ENCODE measurements at regions not wholly inside any gene's neighbourhood (a gene's known extent, or its start where the extent isn't known, plus 50 kb on each side); places are given as distances from the start of the nearest gene placed in this dataset.
A peak's percentile ranks its signal among the peaks of the same experiment; 100 is the strongest.

DNA sequence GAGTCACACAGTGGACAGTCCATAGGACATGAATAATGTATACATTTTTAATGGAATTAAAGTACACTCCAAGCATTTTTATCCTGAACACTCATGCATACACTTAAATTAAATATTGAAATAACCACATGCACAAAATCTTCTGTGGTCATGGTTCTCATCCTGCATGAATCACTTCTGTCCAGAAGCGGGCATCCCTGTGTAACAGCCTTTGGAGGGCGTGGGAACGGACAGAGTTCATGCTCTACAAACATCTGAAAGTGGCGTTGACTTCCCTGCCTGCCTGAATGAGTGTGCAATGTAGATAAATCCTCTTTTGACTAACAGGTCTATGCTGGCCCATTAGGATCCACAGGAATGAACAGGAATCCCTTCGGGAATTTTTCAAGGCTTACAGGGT is 780.2 kb downstream of the BRD1 start:
- DNase-seq (ENCODE audit: low spot score in 2 of 2) = no peak
- Histone ChIP-seq H3K9me3 (no peaks in the 10 kb centered on the region), H3K4me3 (no peak overlapping the region), H3K36me3 (replicated peaks) (no peaks in the 10 kb centered on the region), H3K4me1 (no peaks in the 10 kb centered on the region), H3K27me3 (ENCODE audit: low read depth) (no peaks in the 10 kb centered on the region)
- in situ Hi-C loops (cut with MboI; ENCODE audit: low sequenced_read_pairs) = loop anchor here (10.0 kb wide), 1 partner anchor 257 kb away; no protein-coding TSS in a partner anchor

- in situ Hi-C loops (cut with MboI; ENCODE audit: low sequenced_read_pairs) = loop anchor here (10.0 kb wide), 1 partner anchor 258 kb away; no protein-coding TSS in a partner anchor
Measured at GRCh38 chr22:49046546-49047361, 780.9 kb downstream of the BRD1 start.

GRCh38 chr22:49046000-49046545 is 781.6 kb downstream of the BRD1 start:
- no peak for DNase-seq (ENCODE audit: low spot score in 2 of 2)
- no peaks in the 10 kb centered on the region for H3K4me1 ChIP-seq
- in situ Hi-C loops (cut with MboI; ENCODE audit: low sequenced_read_pairs) = loop anchor here (10.0 kb wide), 1 partner anchor 259 kb away; no protein-coding TSS in a partner anchor

More at GRCh38 chr22:49046546-49047361, 780.9 kb downstream of the BRD1 start:
- H3K4me1 ChIP-seq = no peaks in the 10 kb centered on the region
- no peaks in the 10 kb centered on the region for H3K9me3 ChIP-seq
- no peaks in the 10 kb centered on the region for H3K27me3 ChIP-seq (ENCODE audit: low read depth)
- H3K4me3 ChIP-seq = no peak overlapping the region
- peak; percentile 35 to 72 for DNase-seq (ENCODE audit: low spot score in 2 of 2)
- H3K36me3 ChIP-seq (replicated peaks) = no peaks in the 10 kb centered on the region

GRCh38 chr22:49045276-49045675 is 782.4 kb downstream of the BRD1 start:
- no peak for DNase-seq (ENCODE audit: low spot score in 2 of 2)
- Histone ChIP-seq H3K4me1 (no peaks in the 10 kb centered on the region), H3K36me3 (replicated peaks) (no peaks in the 10 kb centered on the region), H3K4me3 (no peak overlapping the region), H3K9me3 (no peaks in the 10 kb centered on the region), H3K27me3 (ENCODE audit: low read depth) (no peaks in the 10 kb centered on the region)
- in situ Hi-C loops (cut with MboI; ENCODE audit: low sequenced_read_pairs) = loop anchor here (10.0 kb wide), 1 partner anchor 260 kb away; no protein-coding TSS in a partner anchor

More at GRCh38 chr22:49046000-49046545, 781.6 kb downstream of the BRD1 start:
- H3K4me3 ChIP-seq = no peak overlapping the region
- no peaks in the 10 kb centered on the region for H3K27me3 ChIP-seq (ENCODE audit: low read depth)
- H3K36me3 ChIP-seq (replicated peaks) = no peaks in the 10 kb centered on the region
- no peaks in the 10 kb centered on the region for H3K9me3 ChIP-seq

DNA sequence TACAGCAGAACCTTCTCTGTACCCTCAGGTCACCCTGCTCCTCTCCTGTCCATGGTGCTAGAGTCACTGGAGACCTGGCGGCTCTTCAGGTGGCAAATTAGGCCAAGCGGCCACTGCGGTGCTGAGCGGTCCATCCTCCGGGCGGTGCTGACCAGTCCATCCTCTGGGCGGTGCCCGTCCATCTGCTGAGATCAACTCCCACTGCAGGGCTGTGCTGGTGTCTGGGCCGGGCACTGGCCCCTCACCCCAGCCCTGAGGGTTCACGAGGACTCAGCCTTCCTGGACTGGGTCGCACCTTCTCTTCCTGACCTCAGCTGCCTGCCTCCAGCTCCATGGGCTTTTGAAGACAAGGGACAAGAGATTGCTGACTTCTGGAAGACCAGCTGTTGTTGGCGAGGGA is 782.9 kb downstream of the BRD1 start:
- Histone ChIP-seq H3K4me1 (no peaks in the 10 kb centered on the region), H3K4me3 (no peak overlapping the region), H3K27me3 (ENCODE audit: low read depth) (no peaks in the 10 kb centered on the region), H3K9me3 (no peaks in the 10 kb centered on the region), H3K36me3 (replicated peaks) (no peaks in the 10 kb centered on the region)
- in situ Hi-C loops (cut with MboI; ENCODE audit: low sequenced_read_pairs) = loop anchor here (10.0 kb wide), 1 partner anchor 260 kb away; no protein-coding TSS in a partner anchor
- DNase-seq (ENCODE audit: low spot score in 2 of 2) = no peak

- no peak for DNase-seq (ENCODE audit: low spot score in 2 of 2)
- Histone ChIP-seq H3K36me3 (replicated peaks) (no peaks in the 10 kb centered on the region), H3K9me3 (no peaks in the 10 kb centered on the region), H3K4me1 (no peaks in the 10 kb centered on the region), H3K4me3 (no peak overlapping the region), H3K27me3 (ENCODE audit: low read depth) (no peaks in the 10 kb centered on the region)
- in situ Hi-C loops (cut with MboI; ENCODE audit: low sequenced_read_pairs) = loop anchor here (10.0 kb wide), 1 partner anchor 261 kb away; no protein-coding TSS in a partner anchor
Measured at GRCh38 chr22:49044091-49044490, 783.6 kb downstream of the BRD1 start.

DNA sequence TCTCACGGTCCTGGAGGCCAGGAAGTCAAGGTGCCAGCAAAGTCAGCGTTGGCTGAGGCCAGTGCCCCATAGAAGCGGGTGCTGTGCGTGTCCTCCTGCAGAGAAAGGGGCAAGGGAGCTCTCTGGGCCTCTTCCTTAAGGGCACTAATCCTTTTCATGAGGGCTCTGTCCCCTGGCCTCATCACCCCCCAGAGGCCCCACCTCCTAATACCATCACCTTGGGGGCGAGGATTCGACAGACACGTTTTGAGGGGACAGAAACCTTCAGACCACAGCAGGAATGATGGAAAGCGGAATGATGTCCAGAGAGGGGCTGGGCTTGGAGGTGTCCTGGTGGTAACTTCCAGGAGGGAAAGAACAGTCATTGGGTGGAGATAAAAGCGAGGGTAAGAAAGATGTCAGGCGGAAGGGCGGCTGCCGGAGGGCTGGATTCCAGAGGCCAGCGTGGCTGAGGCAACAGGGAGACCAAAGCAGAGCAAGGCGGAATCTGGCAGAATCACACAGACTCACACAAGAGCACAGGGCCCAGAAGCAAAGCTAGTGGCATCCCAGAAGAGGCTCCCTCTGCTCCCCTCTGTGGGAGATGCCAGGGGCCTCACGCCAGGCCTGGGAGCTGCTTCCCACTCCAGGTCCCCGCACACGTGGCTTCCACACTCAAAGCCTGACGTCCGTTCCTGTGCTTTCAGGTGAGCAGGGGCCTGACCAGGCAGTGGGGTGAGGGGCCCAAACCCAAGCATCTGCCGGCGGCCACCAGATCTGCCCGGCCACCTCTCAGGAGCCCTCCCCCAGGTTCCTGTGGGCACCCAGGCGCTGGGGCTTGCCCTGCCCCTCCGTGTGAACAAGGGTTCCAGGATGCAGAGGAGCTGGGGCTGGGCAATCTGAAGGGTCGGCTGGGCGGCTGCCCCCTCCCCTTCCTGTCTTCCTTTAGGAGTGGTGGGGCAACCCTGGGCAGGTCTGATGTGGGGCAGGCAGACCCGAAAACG is 784.5 kb downstream of the BRD1 start:
- no peaks in the 10 kb centered on the region for H3K27me3 ChIP-seq (ENCODE audit: low read depth)
- no peaks in the 10 kb centered on the region for H3K4me1 ChIP-seq
- no peaks in the 10 kb centered on the region for H3K36me3 ChIP-seq (replicated peaks)
- H3K9me3 ChIP-seq = no peaks in the 10 kb centered on the region
- DNase-seq (ENCODE audit: low spot score in 2 of 2) = no peak
- no peak overlapping the region for H3K4me3 ChIP-seq
- in situ Hi-C loops (cut with MboI; ENCODE audit: low sequenced_read_pairs) = loop anchor here (10.0 kb wide), 1 partner anchor 262 kb away; no protein-coding TSS in a partner anchor

GRCh38 chr22:49042066-49042465 is 785.6 kb downstream of the BRD1 start:
- H3K27me3 ChIP-seq (ENCODE audit: low read depth) = no peaks in the 10 kb centered on the region
- no peak for DNase-seq (ENCODE audit: low spot score in 2 of 2)
- H3K4me1 ChIP-seq = no peaks in the 10 kb centered on the region
- H3K36me3 ChIP-seq (replicated peaks) = no peaks in the 10 kb centered on the region
- in situ Hi-C loops (cut with MboI; ENCODE audit: low sequenced_read_pairs) = loop anchor here (10.0 kb wide), 1 partner anchor 263 kb away; no protein-coding TSS in a partner anchor
- H3K9me3 ChIP-seq = no peaks in the 10 kb centered on the region
- no peak overlapping the region for H3K4me3 ChIP-seq

GRCh38 chr22:49040754-49041467 is 786.8 kb downstream of the BRD1 start:
- in situ Hi-C loops (cut with MboI; ENCODE audit: low sequenced_read_pairs) = loop anchor here (10.0 kb wide), 1 partner anchor 264 kb away; no protein-coding TSS in a partner anchor
- Histone ChIP-seq H3K36me3 (replicated peaks) (no peaks in the 10 kb centered on the region), H3K4me3 (no peak overlapping the region), H3K9me3 (no peaks in the 10 kb centered on the region), H3K4me1 (no peaks in the 10 kb centered on the region), H3K27me3 (ENCODE audit: low read depth) (no peaks in the 10 kb centered on the region)
- no peak for DNase-seq (ENCODE audit: low spot score in 2 of 2)

GRCh38 chr22:49040111-49040510 is 787.6 kb downstream of the BRD1 start:
- no peak for DNase-seq (ENCODE audit: low spot score in 2 of 2)
- Histone ChIP-seq H3K9me3 (no peaks in the 10 kb centered on the region), H3K4me1 (no peaks in the 10 kb centered on the region), H3K36me3 (replicated peaks) (no peaks in the 10 kb centered on the region), H3K27me3 (ENCODE audit: low read depth) (no peaks in the 10 kb centered on the region), H3K4me3 (no peak overlapping the region)
- in situ Hi-C loops (cut with MboI; ENCODE audit: low sequenced_read_pairs) = loop anchor here (10.0 kb wide), 1 partner anchor 265 kb away; no protein-coding TSS in a partner anchor

- Histone ChIP-seq H3K36me3 (replicated peaks) (no peaks in the 10 kb centered on the region), H3K4me1 (no peaks in the 10 kb centered on the region), H3K27me3 (ENCODE audit: low read depth) (no peaks in the 10 kb centered on the region), H3K4me3 (no peak overlapping the region), H3K9me3 (no peaks in the 10 kb centered on the region)
- in situ Hi-C loops (cut with MboI; ENCODE audit: low sequenced_read_pairs) = loop anchor here (10.0 kb wide), 1 partner anchor 265 kb away; no protein-coding TSS in a partner anchor
- no peak for DNase-seq (ENCODE audit: low spot score in 2 of 2)
Measured at GRCh38 chr22:49039625-49040024, 788.0 kb downstream of the BRD1 start.

DNA sequence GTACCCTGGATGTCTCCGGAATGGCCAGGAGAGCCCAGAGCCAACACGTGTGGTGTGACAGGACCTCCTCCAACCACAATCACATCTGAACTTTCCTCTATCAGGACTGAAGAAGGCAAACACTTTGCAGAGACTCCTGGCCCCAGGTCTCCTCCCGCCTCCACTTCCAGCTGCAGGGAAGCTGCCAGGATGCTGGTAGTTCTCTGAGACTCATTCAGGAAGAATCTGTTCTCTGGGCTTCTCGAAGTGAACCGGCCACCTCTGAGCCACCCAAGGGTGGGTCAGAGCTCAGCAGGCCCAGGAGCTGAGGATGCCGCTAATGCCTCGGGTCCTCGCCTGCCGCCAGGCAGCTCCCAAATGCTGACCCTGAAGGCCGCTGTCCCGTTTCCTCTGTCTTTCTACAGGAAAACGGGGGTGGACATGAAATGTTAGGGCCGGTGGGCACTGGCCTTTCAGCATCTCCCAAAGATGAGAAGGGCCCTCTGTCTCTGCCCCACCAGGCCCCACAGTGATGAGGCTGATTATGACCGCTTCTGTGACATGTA is 789.9 kb downstream of the BRD1 start:
- no peaks in the 10 kb centered on the region for H3K9me3 ChIP-seq
- H3K36me3 ChIP-seq (replicated peaks) = no peaks in the 10 kb centered on the region
- H3K27me3 ChIP-seq (ENCODE audit: low read depth) = no peaks in the 10 kb centered on the region
- no peak overlapping the region for H3K4me3 ChIP-seq
- no peaks in the 10 kb centered on the region for H3K4me1 ChIP-seq
- DNase-seq (ENCODE audit: low spot score in 2 of 2) = no peak
- in situ Hi-C loops (cut with MboI; ENCODE audit: low sequenced_read_pairs) = no loop called here
